NCI-H146 (cell line): ENCODE measurements at regions not wholly inside any gene's neighbourhood (a gene's known extent, or its start where the extent isn't known, plus 50 kb on each side); places are given as distances from the start of the nearest gene placed in this dataset.
"Not testable (repeated sequence)": the region's sequence is repeated elsewhere in the genome, so short reads cannot be mapped to it uniquely, and the experiment has no call there.

Experiments
- DNase-seq: peaks from one replicate; lab custom pipeline; 2025; lab: John Stamatoyannopoulos, UW

DNA sequence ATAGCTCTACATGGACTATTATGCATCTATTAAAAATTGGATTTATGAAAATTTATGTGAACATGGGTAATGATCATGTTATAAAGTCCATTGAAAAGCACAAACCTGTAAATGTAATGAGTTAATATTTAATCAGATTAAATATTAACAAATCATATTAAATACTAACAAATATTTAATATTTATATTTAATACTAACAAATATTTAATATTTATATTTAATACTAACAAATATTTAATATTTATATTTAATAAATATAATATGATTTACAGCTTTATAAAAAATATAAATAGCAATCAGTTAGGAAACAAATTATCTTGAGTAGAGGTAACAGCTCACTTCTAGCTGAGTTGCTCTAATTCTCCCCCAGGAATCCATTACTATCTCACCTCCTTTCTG lies 758.0 kb upstream of the USP15 start:
- no peak for DNase-seq

- DNase-seq: no peak
These were observed 755.7 kb upstream of the USP15 start for GRCh38 chr12:61504396-61505080.

DNA sequence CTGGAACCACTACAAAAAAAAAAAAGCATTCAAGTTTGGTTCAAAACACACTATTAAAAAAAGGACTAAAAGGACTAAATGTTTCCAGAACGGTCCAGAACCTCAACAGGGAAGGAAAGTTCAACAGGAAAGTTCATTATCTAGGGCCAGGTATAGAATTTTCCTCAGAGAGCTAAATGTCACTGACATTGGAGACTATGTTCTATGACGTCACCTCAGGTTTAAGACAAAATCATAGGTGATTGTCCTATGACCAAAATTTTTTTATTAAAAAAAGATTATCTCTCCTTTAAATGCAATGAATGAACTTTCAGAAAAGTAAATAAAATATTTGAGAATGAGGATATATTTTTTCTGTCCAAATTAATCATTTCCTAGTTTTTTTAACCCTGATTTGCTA lies 746.7 kb upstream of the USP15 start:
- no peak for DNase-seq

DNA sequence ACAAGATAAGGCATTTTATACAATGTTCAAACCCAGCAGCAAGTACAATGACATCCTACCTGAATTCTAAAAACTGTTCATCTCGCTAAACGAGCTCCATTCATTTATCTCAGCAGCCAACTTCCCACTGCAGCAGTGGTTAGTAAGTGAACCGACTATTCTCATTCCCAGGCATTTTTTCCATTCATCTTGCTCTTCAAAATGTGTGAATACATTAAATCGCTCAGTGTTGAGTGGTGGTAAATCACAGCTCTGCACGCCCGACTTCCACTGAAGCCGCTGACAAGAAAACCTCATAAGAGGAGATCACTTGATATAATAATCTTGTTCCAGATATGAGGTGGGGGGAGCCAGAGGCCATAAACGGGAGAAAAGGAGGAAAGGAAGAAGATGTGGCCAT lies 746.2 kb upstream of the USP15 start:
- no peak for DNase-seq

GRCh38 chr12:61521258-61521657 lies 738.9 kb upstream of the USP15 start:
- DNase-seq: no peak

DNA sequence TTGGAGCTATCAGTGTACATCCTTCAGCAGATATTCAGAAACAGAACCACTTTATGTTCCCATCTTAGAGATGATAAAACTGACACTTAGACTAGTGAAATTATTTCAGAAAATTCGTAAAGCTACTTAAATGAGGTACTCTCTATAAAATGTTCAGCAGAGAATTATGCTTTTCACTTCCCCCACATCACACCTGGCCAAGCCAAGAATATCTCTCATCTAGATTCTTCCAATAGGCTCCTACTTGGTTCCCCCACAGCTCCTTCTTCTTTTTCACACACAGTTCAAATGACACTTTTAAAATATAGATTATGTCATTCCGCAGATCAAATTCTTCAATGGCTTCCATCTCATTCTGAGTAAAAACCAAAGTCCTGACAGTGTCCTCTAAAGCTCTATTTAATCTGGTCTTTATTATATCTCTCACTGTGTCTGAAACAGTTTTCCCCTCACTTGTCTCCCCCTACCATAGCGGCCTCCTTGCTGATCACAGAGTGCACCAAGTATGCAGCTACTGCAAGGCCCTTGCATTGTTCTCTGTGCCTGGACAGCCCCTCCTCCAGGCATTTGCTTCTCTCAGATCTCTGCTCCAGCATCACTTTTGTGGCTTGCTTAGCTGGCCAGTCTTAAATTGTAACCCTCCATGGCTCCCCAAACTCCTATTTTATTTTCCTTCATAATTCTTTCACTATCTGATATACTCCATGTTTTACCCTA lies 736.8 kb upstream of the USP15 start:
- DNase-seq: no peak

DNA sequence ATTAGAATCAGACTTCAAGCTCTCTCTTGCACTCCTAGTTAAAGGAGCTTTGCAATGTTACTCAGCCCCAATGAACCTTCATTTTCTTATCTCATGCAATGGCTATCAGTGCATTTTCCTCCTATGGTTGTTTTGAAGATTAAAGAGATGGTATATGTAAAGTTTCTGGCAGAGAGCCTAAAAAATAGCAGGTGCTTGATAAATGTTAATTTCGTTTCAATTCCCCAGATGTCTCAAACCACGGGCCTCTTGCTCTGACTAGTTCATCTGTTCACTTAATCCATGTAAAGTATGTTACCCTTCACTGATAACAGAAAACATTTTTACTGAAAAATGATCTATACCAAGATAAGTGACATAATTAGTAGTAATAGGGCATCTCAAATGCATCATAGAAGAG lies 735.4 kb upstream of the USP15 start:
- DNase-seq: no peak

DNA sequence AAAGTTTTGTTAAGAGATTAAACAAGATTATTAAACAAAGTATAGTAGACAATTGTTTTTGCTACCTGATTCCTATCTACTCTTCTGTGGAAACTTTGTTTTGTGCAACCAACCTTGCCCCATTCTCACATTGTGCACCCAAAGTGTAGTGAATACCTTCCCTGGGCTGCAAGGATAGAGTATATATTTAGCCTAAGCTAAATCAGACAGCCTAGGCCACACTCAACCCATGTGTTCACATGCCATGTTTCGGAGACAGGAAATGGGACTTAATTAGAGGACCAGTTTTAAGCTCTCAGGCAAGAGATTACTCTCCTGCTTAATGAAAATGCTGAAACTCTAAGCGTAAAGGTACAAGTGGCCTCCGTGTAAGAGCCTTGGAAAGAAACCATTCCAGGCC lies 734.9 kb upstream of the USP15 start:
- DNase-seq: no peak

DNA sequence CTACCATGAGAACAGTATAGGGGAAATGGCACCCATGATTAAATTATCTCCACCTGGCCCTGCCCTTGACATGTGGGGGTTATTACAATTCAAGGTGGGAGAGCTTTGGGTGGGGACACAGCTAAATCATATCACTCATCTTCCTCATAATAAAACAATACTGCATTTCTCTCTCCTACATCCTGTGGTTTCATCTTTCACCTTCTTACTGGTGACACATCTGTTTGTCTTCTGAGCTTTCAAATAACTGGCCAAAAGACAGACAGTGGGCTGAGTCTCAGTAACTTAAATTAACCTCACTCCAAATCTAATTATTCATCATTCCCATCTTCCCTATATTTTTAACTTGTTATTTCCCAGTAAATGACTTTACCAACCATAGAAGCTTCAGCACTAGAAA lies 729.7 kb upstream of the USP15 start:
- no peak for DNase-seq

- DNase-seq: no peak
These were observed 729.0 kb upstream of the USP15 start for GRCh38 chr12:61531195-61531594.

DNA sequence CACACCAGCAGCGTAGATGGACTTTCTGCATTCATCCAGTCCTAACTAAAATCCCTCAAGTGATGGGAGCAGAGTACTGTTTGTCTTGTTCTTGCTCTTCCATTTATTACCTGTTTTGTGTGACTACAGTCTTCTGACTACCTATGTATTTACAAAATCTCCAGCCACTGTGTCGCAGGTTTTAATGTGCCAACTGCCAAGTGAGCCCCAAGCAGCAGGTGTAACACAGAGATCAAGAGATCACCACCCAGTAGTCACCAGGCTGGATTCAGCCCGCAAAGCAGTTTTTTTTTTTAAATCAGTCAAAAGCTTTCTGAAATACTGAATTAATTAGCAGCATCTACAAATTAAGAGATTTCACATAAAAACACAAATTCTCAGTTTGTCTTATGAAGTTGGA lies 724.1 kb upstream of the USP15 start:
- no peak for DNase-seq

DNA sequence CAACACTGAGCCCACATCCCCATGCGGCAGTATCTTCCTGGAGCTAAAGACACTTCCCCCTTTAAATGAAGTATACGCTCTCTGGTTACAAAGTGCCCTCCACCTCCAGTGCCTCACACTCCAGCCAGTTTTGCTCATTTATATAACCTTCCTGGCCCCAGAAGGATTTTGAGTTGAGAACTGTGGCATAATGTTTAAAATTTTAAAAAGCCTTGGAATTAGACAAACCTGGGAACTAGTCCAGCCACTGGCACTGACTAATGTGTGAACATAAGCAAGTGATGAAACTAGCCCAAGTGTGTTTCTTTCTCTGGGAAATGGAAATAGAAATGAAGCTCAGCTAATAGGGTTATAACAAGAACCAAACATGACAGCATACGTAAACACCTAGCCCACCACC lies 723.7 kb upstream of the USP15 start:
- no peak for DNase-seq

GRCh38 chr12:61538951-61539350 lies 721.3 kb upstream of the USP15 start:
- DNase-seq: no peak

DNA sequence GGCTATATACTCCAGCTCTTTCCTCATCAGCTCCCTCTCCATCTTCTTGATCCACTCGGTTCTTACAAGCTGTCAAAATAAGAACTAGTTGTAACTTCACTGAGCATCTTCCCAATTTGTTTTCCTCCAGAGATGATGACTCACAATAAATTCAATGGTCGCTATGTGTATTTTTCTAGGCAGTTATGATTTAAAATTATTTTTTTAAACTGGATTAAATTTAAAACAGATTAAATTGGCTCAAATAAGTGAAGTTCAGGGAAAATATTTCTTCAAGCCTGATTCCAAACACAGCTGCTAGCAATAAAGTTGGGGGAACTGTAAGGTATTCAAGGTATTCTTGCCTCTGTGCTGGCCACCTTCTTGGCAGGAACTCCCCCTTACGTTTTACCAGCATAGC lies 717.7 kb upstream of the USP15 start:
- no peak for DNase-seq

DNA sequence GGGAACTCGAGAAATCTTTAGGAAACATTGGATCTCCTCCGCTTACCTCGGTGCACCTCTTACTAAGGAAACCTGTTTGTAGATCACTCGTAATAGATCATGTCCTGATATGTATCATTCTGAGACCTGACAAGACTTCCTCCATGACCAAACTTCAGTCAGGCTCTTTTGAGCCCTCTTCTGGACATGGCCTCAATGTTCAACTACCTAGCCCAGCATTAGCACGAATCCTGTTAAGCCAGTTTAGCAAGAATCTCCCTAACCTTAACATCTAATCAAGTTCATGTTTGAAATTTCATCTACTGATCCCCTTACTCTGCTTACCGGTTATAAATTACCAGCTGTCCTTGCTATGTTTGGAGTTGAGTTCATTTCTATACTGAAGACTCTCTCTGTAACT lies 713.9 kb upstream of the USP15 start:
- no peak for DNase-seq

- no peak for DNase-seq
These were observed 707.1 kb upstream of the USP15 start for GRCh38 chr12:61553091-61553490.

- DNase-seq: no peak
These were observed 705.8 kb upstream of the USP15 start for GRCh38 chr12:61554268-61555008.

DNA sequence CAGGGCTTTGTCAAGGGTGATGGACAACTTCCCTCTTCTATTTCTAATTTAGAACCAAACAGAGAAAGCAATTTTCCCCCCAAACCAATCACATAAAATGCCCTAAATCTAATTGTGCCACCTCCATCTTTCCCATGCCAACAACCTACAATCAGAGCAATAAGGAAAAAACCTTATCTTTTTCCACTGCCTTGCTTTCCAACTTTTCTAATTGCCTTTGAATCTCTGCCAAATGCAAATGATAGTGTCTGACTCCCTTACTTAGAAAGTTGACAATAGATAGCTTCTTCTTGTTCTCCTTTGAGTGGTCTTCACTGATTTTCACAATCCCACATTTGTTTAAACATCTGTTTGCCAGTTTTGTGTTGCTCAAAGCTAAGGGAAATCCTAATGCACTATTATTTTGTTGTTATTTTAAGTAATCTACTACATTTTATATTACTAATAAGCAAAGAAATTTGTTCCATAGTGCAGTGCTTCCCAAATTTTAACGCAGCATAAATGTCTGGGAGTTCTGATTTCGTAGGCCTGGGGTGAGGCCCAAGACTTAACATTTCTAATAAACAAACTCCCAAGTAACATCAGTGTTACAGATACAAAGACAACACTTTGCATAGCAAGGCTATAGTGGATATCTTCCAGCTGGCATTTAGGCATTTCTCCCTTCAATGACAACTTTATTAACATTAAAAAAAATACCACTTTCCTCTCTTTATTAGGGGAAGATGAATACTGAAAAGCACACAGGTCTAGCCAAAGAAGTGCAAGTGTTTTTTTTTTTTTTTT lies 696.3 kb upstream of the USP15 start:
- no peak for DNase-seq

DNA sequence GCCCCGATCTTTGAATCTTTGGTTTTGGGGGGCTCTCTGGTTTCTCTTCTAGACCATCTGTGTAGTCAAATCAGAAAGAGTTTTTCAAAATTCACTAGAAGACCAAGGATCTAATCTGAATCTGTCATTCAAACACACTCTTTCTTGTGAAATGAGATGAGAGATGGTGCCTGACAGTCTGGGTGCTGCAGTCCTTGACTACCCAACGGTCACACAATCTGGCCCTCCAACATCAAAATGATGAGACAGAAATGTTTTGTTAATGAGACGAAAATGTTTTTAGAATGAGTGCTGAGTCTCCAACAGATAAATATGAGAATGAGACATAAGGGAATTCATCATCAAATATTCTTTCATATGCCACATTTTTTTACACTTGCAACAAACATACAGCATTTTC lies 695.7 kb upstream of the USP15 start:
- DNase-seq: no peak

- no peak for DNase-seq
These were observed 694.0 kb upstream of the USP15 start for GRCh38 chr12:61566183-61566582.

- DNase-seq: no peak
These were observed 685.9 kb upstream of the USP15 start for GRCh38 chr12:61574339-61574738.

DNA sequence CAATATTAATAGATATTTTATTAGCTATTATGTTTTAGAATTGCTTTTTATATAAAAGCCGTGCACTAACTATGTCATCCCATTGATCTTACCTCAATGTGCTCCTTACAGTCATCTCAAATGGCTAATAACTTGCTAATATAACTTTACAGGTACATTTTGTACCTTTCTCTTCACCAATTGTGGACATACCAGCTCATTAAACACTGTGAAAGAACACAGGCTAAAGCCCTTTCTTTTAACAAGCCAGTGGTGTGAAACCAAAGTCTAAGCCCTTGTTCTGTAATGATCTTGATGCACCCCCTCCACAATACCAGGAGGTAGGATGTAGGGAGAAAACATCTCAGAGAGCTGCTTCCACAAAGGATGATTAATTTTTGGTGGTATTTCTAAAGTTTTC lies 675.3 kb upstream of the USP15 start:
- DNase-seq: no peak

- DNase-seq: not testable (repeated sequence)
These were observed 669.3 kb upstream of the USP15 start for GRCh38 chr12:61590864-61591263.
